ENCODE measurements at regions not wholly inside any gene's neighbourhood (a gene's known extent, or its start where the extent isn't known, plus 50 kb on each side); places are given as distances from the start of the nearest gene placed in this dataset.

DNA sequence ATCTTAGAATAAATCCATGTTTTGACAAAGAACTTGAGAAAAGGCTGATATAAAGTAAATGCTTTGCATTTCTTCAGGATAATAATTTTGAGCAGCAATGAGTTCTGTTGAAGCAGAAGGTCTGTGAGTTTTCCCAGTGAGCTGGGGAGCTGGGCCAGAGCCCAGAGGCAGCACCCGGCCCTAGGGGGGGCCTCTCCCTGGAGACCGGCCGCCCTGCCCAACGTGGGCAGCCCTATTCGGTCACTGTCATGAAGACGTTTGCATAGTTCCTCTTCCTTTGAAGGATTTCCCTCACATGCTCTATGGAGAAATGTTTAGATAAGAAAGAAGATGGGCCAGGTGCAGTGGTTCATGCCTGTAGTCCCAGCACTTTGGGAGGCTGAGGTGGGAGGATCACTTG, 404.8 kb downstream of the THBS2 start:
- TF ChIP-seq, protein P1, sequence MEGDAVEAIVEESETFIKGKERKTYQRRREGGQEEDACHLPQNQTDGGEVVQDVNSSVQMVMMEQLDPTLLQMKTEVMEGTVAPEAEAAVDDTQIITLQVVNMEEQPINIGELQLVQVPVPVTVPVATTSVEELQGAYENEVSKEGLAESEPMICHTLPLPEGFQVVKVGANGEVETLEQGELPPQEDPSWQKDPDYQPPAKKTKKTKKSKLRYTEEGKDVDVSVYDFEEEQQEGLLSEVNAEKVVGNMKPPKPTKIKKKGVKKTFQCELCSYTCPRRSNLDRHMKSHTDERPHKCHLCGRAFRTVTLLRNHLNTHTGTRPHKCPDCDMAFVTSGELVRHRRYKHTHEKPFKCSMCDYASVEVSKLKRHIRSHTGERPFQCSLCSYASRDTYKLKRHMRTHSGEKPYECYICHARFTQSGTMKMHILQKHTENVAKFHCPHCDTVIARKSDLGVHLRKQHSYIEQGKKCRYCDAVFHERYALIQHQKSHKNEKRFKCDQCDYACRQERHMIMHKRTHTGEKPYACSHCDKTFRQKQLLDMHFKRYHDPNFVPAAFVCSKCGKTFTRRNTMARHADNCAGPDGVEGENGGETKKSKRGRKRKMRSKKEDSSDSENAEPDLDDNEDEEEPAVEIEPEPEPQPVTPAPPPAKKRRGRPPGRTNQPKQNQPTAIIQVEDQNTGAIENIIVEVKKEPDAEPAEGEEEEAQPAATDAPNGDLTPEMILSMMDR (IDR thresholded peaks at IDR 0.05) = no peak
- TF ChIP-seq POLR2A (IDR thresholded peaks at IDR 0.05) = no peak

Data from body of pancreas (tissue), 4 donors.